ENCODE measurements at regions not wholly inside any gene's neighbourhood (a gene's known extent, or its start where the extent isn't known, plus 50 kb on each side); places are given as distances from the start of the nearest gene placed in this dataset.

DNA sequence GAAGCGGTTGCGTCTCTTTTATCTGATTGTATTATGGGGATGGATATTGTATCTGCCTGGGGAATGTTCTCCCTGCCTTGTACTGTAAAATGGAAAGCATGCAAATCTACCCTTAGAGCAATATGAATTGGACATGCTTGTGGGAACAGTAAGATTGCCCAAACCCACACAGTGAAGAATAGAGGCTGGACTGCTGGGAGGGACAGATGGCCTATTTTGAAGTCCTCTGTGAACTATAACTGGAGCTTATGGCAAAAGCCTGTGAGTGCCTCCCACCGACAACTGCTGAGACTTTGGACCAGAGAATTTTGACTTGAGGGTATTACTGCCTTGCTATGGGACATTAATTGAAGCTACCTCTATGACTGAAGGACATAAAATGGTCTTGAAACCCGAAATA lies 168.9 kb downstream of the ERCC6L2 start:
- no peak overlapping the region for H3K4me3 ChIP-seq (ENCODE audit: low read depth, low read length)

DNA sequence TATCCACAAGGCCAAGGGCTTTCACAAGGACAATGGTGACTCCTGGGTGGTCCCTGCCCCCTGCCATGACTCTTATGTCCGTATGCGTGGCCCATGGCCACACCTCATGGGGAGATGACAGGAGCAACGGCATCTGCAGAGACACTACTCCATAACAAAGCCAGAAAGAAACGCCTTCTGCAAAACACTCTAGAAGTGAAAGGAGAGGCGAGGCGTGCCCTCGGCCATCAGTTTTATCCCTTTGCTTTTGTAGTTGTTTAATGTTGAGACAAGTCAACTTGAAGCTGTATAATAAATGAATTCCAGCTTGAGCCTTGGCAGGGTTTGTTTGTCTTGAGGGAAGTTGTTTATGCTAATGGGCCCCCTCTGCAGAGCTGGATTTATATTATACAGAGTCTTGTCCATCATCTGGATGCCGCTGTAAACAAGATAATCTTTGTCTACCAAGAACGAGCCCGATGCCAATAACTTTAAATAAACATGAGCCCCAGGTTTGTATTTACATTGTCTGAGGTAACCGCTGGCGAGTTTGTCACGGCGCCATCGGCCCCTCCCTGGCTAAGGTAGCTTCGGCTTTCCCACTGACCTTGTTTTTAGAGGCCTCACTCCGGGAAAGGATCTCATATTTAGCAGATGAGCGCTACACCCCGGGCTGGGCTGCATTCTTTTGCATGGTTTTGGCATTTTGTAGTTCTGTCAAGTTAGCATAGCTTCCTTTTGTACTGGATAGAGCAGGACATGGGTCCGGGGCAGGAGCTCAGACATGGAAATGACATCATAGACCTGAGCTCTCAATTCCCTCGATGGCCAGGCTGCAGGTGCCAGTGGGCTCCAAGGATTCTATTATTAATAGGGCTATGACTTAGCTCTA lies 165.3 kb downstream of the ERCC6L2 start:
- no peak overlapping the region for H3K4me3 ChIP-seq (ENCODE audit: low read depth, low read length)

DNA sequence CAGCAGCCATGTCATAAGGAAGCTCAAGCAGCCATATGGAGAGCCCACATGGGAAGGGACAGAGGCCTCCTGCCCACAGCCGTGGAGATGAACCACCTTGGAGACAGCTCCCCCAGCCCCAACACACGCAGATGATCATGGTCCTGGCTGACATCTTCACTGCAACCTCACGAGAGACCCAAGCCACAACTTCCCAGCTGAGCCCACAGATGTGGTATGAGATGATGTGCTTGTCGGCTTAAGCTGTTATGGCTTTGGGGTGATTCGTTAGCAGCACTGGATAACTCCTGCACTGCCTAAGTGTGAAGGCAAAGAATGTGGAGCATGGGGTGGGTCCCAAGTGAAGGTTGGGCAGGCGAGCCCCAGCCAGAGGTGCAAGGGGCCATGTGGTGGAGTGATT lies 163.4 kb downstream of the ERCC6L2 start:
- H3K4me3 ChIP-seq (ENCODE audit: low read depth, low read length) = no peak overlapping the region

- no peak overlapping the region for H3K4me3 ChIP-seq (ENCODE audit: low read depth, low read length)
These were observed 162.8 kb downstream of the ERCC6L2 start for GRCh38 chr9:96038271-96038670.

GRCh38 chr9:96034553-96035122 lies 159.1 kb downstream of the ERCC6L2 start:
- no peak overlapping the region for H3K4me3 ChIP-seq (ENCODE audit: low read depth, low read length)

DNA sequence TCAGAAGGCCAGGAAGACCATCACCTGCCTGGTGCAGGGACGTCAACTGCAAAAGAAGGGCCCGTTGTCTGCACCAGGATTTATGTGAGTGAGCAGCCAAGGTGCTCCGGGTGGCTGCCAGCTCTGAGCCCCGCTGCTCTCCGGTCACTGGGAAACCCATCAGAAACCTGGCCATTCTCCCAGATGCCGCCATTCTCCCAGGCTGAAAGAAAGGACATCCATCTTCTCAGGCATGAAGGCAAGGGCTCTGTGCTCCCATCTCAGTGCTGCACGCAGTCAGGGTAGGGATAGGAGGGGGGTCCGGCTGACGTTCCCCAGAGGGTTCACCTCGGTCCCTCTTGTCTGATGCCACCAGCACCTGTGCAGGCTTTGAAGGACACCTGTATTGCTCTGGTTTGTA lies 158.4 kb downstream of the ERCC6L2 start:
- no peak overlapping the region for H3K4me3 ChIP-seq (ENCODE audit: low read depth, low read length)

GRCh38 chr9:96031916-96032534 lies 156.5 kb downstream of the ERCC6L2 start:
- H3K4me3 ChIP-seq (ENCODE audit: low read depth, low read length) = no peak overlapping the region

DNA sequence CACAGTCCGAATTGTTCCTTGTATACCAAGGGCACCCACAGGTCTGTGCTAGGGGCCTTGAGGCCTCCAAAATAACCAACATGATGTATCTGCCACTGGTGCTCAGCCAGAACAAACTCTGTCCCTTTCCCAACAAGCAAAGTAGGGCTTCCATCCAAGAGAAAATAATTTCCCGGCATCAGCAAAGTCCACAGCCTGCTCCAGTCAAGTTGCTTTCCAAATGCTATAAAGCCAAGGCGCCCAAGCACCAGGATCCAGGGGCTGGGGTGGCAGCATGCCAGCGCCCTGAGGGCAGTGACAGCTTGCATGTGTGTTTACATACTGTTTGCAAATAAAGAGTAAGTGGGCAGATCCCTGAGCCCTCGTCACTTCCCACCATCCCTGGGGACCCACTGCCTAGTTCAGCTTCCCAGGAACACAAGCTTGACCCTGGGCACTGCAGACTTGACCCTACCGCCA lies 155.9 kb downstream of the ERCC6L2 start:
- H3K4me3 ChIP-seq (ENCODE audit: low read depth, low read length) = no peak overlapping the region

- no peak overlapping the region for H3K4me3 ChIP-seq (ENCODE audit: low read depth, low read length)
These were observed 154.4 kb downstream of the ERCC6L2 start for GRCh38 chr9:96029722-96030530.

GRCh38 chr9:96027251-96028131 lies 152.0 kb downstream of the ERCC6L2 start:
- H3K4me3 ChIP-seq (ENCODE audit: low read depth, low read length) = no peak overlapping the region

GRCh38 chr9:96026655-96027213 lies 151.2 kb downstream of the ERCC6L2 start:
- H3K4me3 ChIP-seq (ENCODE audit: low read depth, low read length) = no peak overlapping the region

GRCh38 chr9:96025995-96026602 lies 150.6 kb downstream of the ERCC6L2 start:
- no peak overlapping the region for H3K4me3 ChIP-seq (ENCODE audit: low read depth, low read length)

GRCh38 chr9:96023486-96023885 lies 148.0 kb downstream of the ERCC6L2 start:
- H3K4me3 ChIP-seq (ENCODE audit: low read depth, low read length) = no peak overlapping the region

GRCh38 chr9:96022445-96023051 lies 147.1 kb downstream of the ERCC6L2 start:
- peak overlapping the region; percentile 24 for H3K4me3 ChIP-seq (ENCODE audit: low read depth, low read length)

DNA sequence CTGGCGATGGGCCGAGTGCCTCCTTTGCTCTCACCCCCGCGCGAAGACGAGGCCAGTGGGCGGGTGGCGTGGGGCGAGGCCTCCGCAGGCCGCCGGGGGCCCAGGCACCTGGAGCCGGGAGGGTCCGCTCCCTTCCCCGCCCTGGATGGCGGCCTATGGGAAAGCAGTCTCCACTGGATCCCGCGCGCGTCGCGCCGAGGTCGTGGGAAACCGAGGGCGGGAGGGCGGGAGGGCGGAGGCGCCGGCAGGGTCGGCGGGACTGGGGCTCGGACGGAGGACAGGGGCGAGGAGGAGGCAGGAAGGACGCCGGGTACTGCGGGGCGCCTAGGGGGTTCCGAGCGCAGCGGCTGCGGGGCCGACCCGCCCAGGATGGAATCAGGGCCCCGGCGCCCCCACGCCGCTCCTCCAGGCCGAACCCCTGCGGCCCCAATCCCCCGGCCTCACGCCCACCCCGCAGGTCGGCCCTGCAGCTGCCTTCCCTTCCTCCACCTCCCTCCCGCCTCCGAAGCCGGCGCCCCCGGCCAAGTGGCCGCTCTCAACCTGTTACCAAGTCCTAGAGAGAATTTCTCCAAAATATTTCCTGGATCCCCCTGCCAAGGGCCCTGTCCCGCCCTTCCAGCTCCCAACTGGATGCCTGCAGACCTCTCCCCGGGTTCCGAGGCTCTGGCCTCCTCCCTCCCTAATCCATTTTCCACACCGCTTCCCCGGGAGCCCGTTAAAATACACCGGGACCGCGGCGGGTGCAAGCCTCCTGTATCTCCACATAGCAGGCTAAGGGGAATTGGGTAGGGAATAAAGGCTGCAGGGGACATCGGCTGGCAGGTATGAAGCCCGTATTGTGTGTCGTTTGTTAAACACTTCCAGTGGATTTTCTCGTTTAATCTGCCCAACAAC lies 146.3 kb downstream of the ERCC6L2 start:
- H3K4me3 ChIP-seq (ENCODE audit: low read depth, low read length) = peak overlapping the region; percentile 47

- H3K4me3 ChIP-seq (ENCODE audit: low read depth, low read length) = peak overlapping the region; percentile 47
These were observed 145.5 kb downstream of the ERCC6L2 start for GRCh38 chr9:96020792-96021550.

DNA sequence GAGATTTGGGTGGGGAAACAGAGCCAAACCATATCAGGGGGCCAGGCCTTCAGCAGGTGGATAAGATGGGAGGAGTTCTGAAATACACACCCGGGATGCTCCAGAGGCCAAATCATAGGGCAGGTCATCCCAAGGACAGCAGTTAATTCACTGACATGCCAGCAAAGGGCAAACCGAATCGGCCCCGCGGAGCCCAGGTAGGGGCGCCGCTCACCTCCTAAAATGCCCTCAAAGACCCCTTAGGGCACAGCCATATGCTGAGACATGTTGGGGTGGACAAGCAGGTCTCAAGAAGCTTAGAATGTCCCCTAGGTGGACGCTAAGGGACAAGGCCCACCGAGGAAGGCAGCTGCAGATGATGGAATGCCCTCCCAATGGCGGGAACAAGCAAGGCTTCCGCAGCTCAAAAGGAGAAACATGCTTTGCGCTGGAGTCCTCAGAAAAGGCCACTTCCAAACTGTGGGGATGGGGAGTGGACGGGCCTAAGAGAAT lies 144.9 kb downstream of the ERCC6L2 start:
- H3K4me3 ChIP-seq (ENCODE audit: low read depth, low read length) = peak overlapping the region; percentile 47

Measured in iPS-11a (cell line).